ENCODE measurements at regions not wholly inside any gene's neighbourhood (a gene's known extent, or its start where the extent isn't known, plus 50 kb on each side); places are given as distances from the start of the nearest gene placed in this dataset.

- TF ChIP-seq, protein P1, sequence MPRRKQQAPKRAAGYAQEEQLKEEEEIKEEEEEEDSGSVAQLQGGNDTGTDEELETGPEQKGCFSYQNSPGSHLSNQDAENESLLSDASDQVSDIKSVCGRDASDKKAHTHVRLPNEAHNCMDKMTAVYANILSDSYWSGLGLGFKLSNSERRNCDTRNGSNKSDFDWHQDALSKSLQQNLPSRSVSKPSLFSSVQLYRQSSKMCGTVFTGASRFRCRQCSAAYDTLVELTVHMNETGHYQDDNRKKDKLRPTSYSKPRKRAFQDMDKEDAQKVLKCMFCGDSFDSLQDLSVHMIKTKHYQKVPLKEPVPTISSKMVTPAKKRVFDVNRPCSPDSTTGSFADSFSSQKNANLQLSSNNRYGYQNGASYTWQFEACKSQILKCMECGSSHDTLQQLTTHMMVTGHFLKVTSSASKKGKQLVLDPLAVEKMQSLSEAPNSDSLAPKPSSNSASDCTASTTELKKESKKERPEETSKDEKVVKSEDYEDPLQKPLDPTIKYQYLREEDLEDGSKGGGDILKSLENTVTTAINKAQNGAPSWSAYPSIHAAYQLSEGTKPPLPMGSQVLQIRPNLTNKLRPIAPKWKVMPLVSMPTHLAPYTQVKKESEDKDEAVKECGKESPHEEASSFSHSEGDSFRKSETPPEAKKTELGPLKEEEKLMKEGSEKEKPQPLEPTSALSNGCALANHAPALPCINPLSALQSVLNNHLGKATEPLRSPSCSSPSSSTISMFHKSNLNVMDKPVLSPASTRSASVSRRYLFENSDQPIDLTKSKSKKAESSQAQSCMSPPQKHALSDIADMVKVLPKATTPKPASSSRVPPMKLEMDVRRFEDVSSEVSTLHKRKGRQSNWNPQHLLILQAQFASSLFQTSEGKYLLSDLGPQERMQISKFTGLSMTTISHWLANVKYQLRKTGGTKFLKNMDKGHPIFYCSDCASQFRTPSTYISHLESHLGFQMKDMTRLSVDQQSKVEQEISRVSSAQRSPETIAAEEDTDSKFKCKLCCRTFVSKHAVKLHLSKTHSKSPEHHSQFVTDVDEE (CRISPR knock-in tag; IDR thresholded peaks at IDR 0.05) = no peak
- TF ChIP-seq SNAI2 (CRISPR knock-in tag; IDR thresholded peaks at IDR 0.05) = no peak
Measured at GRCh38 chr4:56219447-56219846, 167.8 kb downstream of the AASDH start (continued).

GRCh38 chr4:56218230-56218895, 168.9 kb downstream of the AASDH start:
- no peak for ATAC-seq
- TF ChIP-seq CSRNP3 (CRISPR knock-in tag; IDR thresholded peaks at IDR 0.05) = no peak
- no peak for TF ChIP-seq ARNTL (CRISPR knock-in tag; IDR thresholded peaks at IDR 0.05; ENCODE audit: borderline replicate concordance, low read depth)
- TF ChIP-seq ZFP3 (CRISPR knock-in tag; IDR thresholded peaks at IDR 0.05) = no peak
- no peak for TF ChIP-seq ISL1 (CRISPR knock-in tag; IDR thresholded peaks at IDR 0.05)
- no peak for TF ChIP-seq ESRRG (CRISPR knock-in tag; IDR thresholded peaks at IDR 0.05)
- no peak for TF ChIP-seq PPARA (CRISPR knock-in tag; IDR thresholded peaks at IDR 0.05; ENCODE audit: borderline replicate concordance)
- TF ChIP-seq RARB (CRISPR knock-in tag; IDR thresholded peaks at IDR 0.05) = no peak
- TF ChIP-seq, protein P1 (CRISPR knock-in tag; IDR thresholded peaks at IDR 0.05) = no peak
- TF ChIP-seq TOX (CRISPR knock-in tag; IDR thresholded peaks at IDR 0.05; ENCODE audit: borderline replicate concordance) = no peak
- TF ChIP-seq CSDC2 (CRISPR knock-in tag; IDR thresholded peaks at IDR 0.05) = no peak
- no peak for TF ChIP-seq GLIS3 (CRISPR knock-in tag; IDR thresholded peaks at IDR 0.05)

DNA sequence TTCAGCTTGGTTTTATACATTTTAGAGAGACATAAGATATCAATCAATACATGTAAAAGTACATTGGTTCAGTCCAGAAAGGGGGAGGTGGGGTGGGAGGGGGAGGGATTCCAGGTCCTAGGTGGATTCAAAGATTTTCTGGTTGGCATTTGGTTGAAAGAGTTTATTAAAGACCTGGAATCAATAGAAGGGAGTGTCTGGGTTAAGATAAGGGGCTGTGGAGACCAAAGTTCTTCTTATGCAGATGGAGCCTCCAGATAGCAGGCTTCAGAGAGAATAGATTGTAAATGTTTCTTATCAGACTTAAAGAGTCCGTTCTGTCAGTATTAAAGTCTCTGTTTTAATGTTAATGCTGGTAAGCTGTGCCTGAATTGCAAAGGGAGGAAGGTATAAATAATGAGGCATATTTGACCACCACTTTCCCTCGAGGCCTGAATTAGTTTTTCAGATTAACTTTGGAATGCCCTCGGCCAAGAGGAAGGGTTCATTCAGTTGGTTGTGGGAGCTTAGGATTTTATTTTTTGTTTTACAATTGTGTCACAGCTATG, 169.9 kb downstream of the AASDH start:
- no peak for TF ChIP-seq PPARA (CRISPR knock-in tag; IDR thresholded peaks at IDR 0.05; ENCODE audit: borderline replicate concordance)
- no peak for ATAC-seq

- ATAC-seq = peak; percentile 98
- no peak for TF ChIP-seq CSRNP3 (CRISPR knock-in tag; IDR thresholded peaks at IDR 0.05)
- TF ChIP-seq ZFP3 (CRISPR knock-in tag; IDR thresholded peaks at IDR 0.05) = no peak
- TF ChIP-seq, protein P1 (CRISPR knock-in tag; IDR thresholded peaks at IDR 0.05) = no peak
- TF ChIP-seq BACH2 (CRISPR knock-in tag; IDR thresholded peaks at IDR 0.05; ENCODE audit: borderline replicate concordance) = no peak
- TF ChIP-seq CSDC2 (CRISPR knock-in tag; IDR thresholded peaks at IDR 0.05) = no peak
- TF ChIP-seq TOX (CRISPR knock-in tag; IDR thresholded peaks at IDR 0.05; ENCODE audit: borderline replicate concordance) = no peak
- TF ChIP-seq ZNF8 (CRISPR knock-in tag; IDR thresholded peaks at IDR 0.05) = no peak
- no peak for TF ChIP-seq TCF4 (CRISPR knock-in tag; IDR thresholded peaks at IDR 0.05; ENCODE audit: borderline replicate concordance)
- TF ChIP-seq ZNF565 (CRISPR knock-in tag; conservative IDR thresholded peaks at IDR 0.05; ENCODE audit: low read depth) = no peak
- no peak for TF ChIP-seq ZC3H10 (CRISPR knock-in tag; IDR thresholded peaks at IDR 0.05)
- TF ChIP-seq ARNTL (CRISPR knock-in tag; IDR thresholded peaks at IDR 0.05; ENCODE audit: borderline replicate concordance, low read depth) = no peak
- no peak for TF ChIP-seq PPARA (CRISPR knock-in tag; IDR thresholded peaks at IDR 0.05; ENCODE audit: borderline replicate concordance)
Measured at GRCh38 chr4:56215901-56216300, 171.4 kb downstream of the AASDH start.
